OCI-LY1 (cell line): ENCODE measurements at regions not wholly inside any gene's neighbourhood (a gene's known extent, or its start where the extent isn't known, plus 50 kb on each side); places are given as distances from the start of the nearest gene placed in this dataset.

Experiments
- H2AFZ ChIP-seq: fragments of 200-600 bp; sonication (generic), shearing (Covaris generic); 2 replicates; pipeline ENCODE4 v1.6.0; 2014; ENCODE audit warnings: antibody characterized with exemption, mild to moderate bottlenecking, low read length
- H3F3A ChIP-seq: fragments of 200-600 bp; sonication (generic), shearing (Covaris generic); 2 replicates; pipeline ENCODE4 v1.6.0; 2014; ENCODE audit warnings: mild to moderate bottlenecking, antibody characterized with exemption, low read length, moderate library complexity; ENCODE audit not compliant: insufficient read depth
- H3K27ac ChIP-seq: fragments of 200-600 bp; sonication (generic); 2 replicates; pipeline ENCODE4 v1.5.1; 2014; ENCODE audit warnings: low read length, mixed run types, mild to moderate bottlenecking, low read depth; ENCODE audit not compliant: poor library complexity, severe bottlenecking
- H3K27me3 ChIP-seq: fragments of 200-600 bp; sonication (generic); 2 replicates; pipeline ENCODE4 v1.6.0; 2014; ENCODE audit warnings: antibody characterized with exemption, mild to moderate bottlenecking, low read length, moderate library complexity; ENCODE audit not compliant: insufficient read depth
- H3K36me3 ChIP-seq: fragments of 200-600 bp; sonication (generic); 2 replicates; pipeline ENCODE4 v1.6.1; 2014; ENCODE audit warnings: mild to moderate bottlenecking, antibody characterized with exemption, low read length, moderate library complexity, mixed read lengths; ENCODE audit not compliant: insufficient read depth
- H3K4me1 ChIP-seq: fragments of 200-600 bp; sonication (generic); 2 replicates; pipeline ENCODE4 v1.5.1; 2014; ENCODE audit warnings: mild to moderate bottlenecking, low read length, moderate library complexity; ENCODE audit not compliant: insufficient read depth, severe bottlenecking
- H3K4me2 ChIP-seq: fragments of 200-600 bp; sonication (generic), shearing (Covaris generic); 2 replicates; pipeline ENCODE4 v1.6.1; 2014; ENCODE audit warnings: low read length
- H3K4me3 ChIP-seq: fragments of 200-600 bp; sonication (generic); 2 replicates; pipeline ENCODE4 v1.5.1; 2014; ENCODE audit warnings: low read length, low read depth, mild to moderate bottlenecking, mixed read lengths; ENCODE audit not compliant: poor library complexity, severe bottlenecking
- H3K79me2 ChIP-seq: fragments of 200-600 bp; shearing (Covaris generic); 2 replicates; pipeline ENCODE4 v1.6.1; 2016; ENCODE audit warnings: mixed run types, low read length, mixed read lengths; ENCODE audit not compliant: insufficient read depth
- H3K9ac ChIP-seq: fragments of 200-600 bp; sonication (generic), shearing (Covaris generic); 2 replicates; pipeline ENCODE4 v1.6.1; 2014; ENCODE audit warnings: mild to moderate bottlenecking, low read length, mixed read lengths
- H3K9me2 ChIP-seq: fragments of 200-600 bp; sonication (generic), shearing (Covaris generic); 2 replicates; pipeline ENCODE4 v1.6.1; 2014; ENCODE audit warnings: low read depth, mild to moderate bottlenecking, low read length, mixed read lengths
- H3K9me3 ChIP-seq: fragments of 200-600 bp; shearing (Covaris generic); 2 replicates; pipeline ENCODE4 v1.6.1; 2014; ENCODE audit warnings: low read length, mixed read lengths
- H4K20me1 ChIP-seq: fragments of 200-600 bp; sonication (generic), shearing (Covaris generic); 2 replicates; pipeline ENCODE4 v1.6.0; 2016; ENCODE audit warnings: mild to moderate bottlenecking, low read length; ENCODE audit not compliant: insufficient read depth
- EZH2 ChIP-seq: fragments of 200-600 bp; sonication (generic), shearing (Covaris generic); IDR thresholded peaks from 2 replicates; pipeline ENCODE4 v1.8.0; 2017; ENCODE audit warnings: borderline replicate concordance, mixed run types, mild to moderate bottlenecking, antibody characterized with exemption, low read length, moderate library complexity, mixed read lengths
- TF ChIP-seq, protein P1 (sequence below): fragments of 200-600 bp; sonication (generic), shearing (Covaris generic); IDR thresholded peaks from 2 replicates; pipeline ENCODE4 v1.5.1; 2017; ENCODE audit warnings: mild to moderate bottlenecking, antibody characterized with exemption, low read length, moderate library complexity, mixed read lengths

- no peaks in the 10 kb centered on the region for H3F3A ChIP-seq
- no peak overlapping the region for H3K9ac ChIP-seq
- no peaks in the 10 kb centered on the region for H3K27me3 ChIP-seq
- no peaks in the 10 kb centered on the region for H3K9me2 ChIP-seq
- H3K9me3 ChIP-seq: no peaks in the 10 kb centered on the region
- no peak overlapping the region for H3K27ac ChIP-seq
- H2AFZ ChIP-seq: no peak overlapping the region
- H3K36me3 ChIP-seq: no peaks in the 10 kb centered on the region
- no peaks in the 10 kb centered on the region for H4K20me1 ChIP-seq
- no peaks in the 10 kb centered on the region for H3K4me1 ChIP-seq
- no peak overlapping the region for H3K4me2 ChIP-seq
- H3K4me3 ChIP-seq: no peak overlapping the region
- H3K79me2 ChIP-seq: no peaks in the 10 kb centered on the region
- TF ChIP-seq, protein P1, sequence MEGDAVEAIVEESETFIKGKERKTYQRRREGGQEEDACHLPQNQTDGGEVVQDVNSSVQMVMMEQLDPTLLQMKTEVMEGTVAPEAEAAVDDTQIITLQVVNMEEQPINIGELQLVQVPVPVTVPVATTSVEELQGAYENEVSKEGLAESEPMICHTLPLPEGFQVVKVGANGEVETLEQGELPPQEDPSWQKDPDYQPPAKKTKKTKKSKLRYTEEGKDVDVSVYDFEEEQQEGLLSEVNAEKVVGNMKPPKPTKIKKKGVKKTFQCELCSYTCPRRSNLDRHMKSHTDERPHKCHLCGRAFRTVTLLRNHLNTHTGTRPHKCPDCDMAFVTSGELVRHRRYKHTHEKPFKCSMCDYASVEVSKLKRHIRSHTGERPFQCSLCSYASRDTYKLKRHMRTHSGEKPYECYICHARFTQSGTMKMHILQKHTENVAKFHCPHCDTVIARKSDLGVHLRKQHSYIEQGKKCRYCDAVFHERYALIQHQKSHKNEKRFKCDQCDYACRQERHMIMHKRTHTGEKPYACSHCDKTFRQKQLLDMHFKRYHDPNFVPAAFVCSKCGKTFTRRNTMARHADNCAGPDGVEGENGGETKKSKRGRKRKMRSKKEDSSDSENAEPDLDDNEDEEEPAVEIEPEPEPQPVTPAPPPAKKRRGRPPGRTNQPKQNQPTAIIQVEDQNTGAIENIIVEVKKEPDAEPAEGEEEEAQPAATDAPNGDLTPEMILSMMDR: no peak
- no peak for TF ChIP-seq EZH2
Observed at GRCh38 chr11:11081776-11082175, 223.9 kb upstream of the ZBED5 start.

GRCh38 chr11:11081288-11081687 lies 223.4 kb upstream of the ZBED5 start:
- no peak overlapping the region for H3K27ac ChIP-seq
- H3K4me3 ChIP-seq: no peak overlapping the region
- H4K20me1 ChIP-seq: no peaks in the 10 kb centered on the region
- no peaks in the 10 kb centered on the region for H3K36me3 ChIP-seq
- no peaks in the 10 kb centered on the region for H3K79me2 ChIP-seq
- no peaks in the 10 kb centered on the region for H3F3A ChIP-seq
- no peaks in the 10 kb centered on the region for H3K9me2 ChIP-seq
- H2AFZ ChIP-seq: no peak overlapping the region
- no peak overlapping the region for H3K4me2 ChIP-seq
- no peak overlapping the region for H3K9ac ChIP-seq
- H3K27me3 ChIP-seq: no peaks in the 10 kb centered on the region
- no peaks in the 10 kb centered on the region for H3K9me3 ChIP-seq
- TF ChIP-seq EZH2: no peak
- TF ChIP-seq, protein P1: no peak
- H3K4me1 ChIP-seq: no peaks in the 10 kb centered on the region

- no peak overlapping the region for H3K4me2 ChIP-seq
- no peaks in the 10 kb centered on the region for H3K9me3 ChIP-seq
- H3K27ac ChIP-seq: no peak overlapping the region
- no peaks in the 10 kb centered on the region for H3F3A ChIP-seq
- H3K9me2 ChIP-seq: no peaks in the 10 kb centered on the region
- TF ChIP-seq, protein P1: no peak
- no peak for TF ChIP-seq EZH2
- no peak overlapping the region for H3K4me3 ChIP-seq
- H4K20me1 ChIP-seq: no peaks in the 10 kb centered on the region
- H3K36me3 ChIP-seq: no peaks in the 10 kb centered on the region
- no peak overlapping the region for H3K9ac ChIP-seq
- no peaks in the 10 kb centered on the region for H3K4me1 ChIP-seq
- H3K79me2 ChIP-seq: no peaks in the 10 kb centered on the region
- H2AFZ ChIP-seq: no peak overlapping the region
- peaks cover 5% of the 10 kb centered on the region; the same call in 1 of the 2 replicates for H3K27me3 ChIP-seq
Observed at GRCh38 chr11:11078344-11079086, 220.7 kb upstream of the ZBED5 start.
